Bone marrow (tissue), 2 donors: ENCODE measurements at regions not wholly inside any gene's neighbourhood (a gene's known extent, or its start where the extent isn't known, plus 50 kb on each side); places are given as distances from the start of the nearest gene placed in this dataset.
"Not testable (repeated sequence)": the region's sequence is repeated elsewhere in the genome, so short reads cannot be mapped to it uniquely, and the experiment has no call there.

Experiments used
- DNase-seq, 2 donors: peaks; one replicate each; lab custom pipeline; 2025; lab: John Stamatoyannopoulos, UW

- DNase-seq = no peak
Measured at GRCh38 chrY:12359867-12360266, 341.2 kb upstream of the USP9Y start.

GRCh38 chrY:12360496-12360895, 340.5 kb upstream of the USP9Y start:
- no peak for DNase-seq

GRCh38 chrY:12365311-12365910, 335.6 kb upstream of the USP9Y start:
- DNase-seq = no peak

GRCh38 chrY:12374588-12374987, 326.4 kb upstream of the USP9Y start:
- DNase-seq = not testable (repeated sequence)

GRCh38 chrY:12391655-12392559, 309.1 kb upstream of the USP9Y start:
- not testable (repeated sequence) for DNase-seq

- DNase-seq = no peak
Measured at GRCh38 chrY:12393190-12393589, 307.8 kb upstream of the USP9Y start.

- DNase-seq = not testable (repeated sequence)
Measured at GRCh38 chrY:12395381-12396120, 305.5 kb upstream of the USP9Y start.

- DNase-seq = no peak
Measured at GRCh38 chrY:12403916-12404315, 297.1 kb upstream of the USP9Y start.

- no peak for DNase-seq
Measured at GRCh38 chrY:12408236-12408635, 292.8 kb upstream of the USP9Y start.

- no peak for DNase-seq
Measured at GRCh38 chrY:12410696-12411095, 290.3 kb upstream of the USP9Y start.

GRCh38 chrY:12421072-12421787, 279.8 kb upstream of the USP9Y start:
- DNase-seq = no peak

GRCh38 chrY:12421788-12422124, 279.3 kb upstream of the USP9Y start:
- no peak for DNase-seq

- no peak for DNase-seq
Measured at GRCh38 chrY:12422536-12422935, 278.5 kb upstream of the USP9Y start.

GRCh38 chrY:12423416-12424252, 277.4 kb upstream of the USP9Y start:
- DNase-seq = no peak

GRCh38 chrY:12425506-12425905, 275.5 kb upstream of the USP9Y start:
- no peak for DNase-seq

GRCh38 chrY:12427361-12427760, 273.7 kb upstream of the USP9Y start:
- DNase-seq = no peak

GRCh38 chrY:12431546-12431945, 269.5 kb upstream of the USP9Y start:
- no peak for DNase-seq

GRCh38 chrY:12438823-12439222, 262.2 kb upstream of the USP9Y start:
- DNase-seq = not testable (repeated sequence)

GRCh38 chrY:12444200-12444599, 256.8 kb upstream of the USP9Y start:
- no peak for DNase-seq

GRCh38 chrY:12446486-12447265, 254.4 kb upstream of the USP9Y start:
- not testable (repeated sequence) for DNase-seq
